NK-92 (cell line): ENCODE measurements at regions not wholly inside any gene's neighbourhood (a gene's known extent, or its start where the extent isn't known, plus 50 kb on each side); places are given as distances from the start of the nearest gene placed in this dataset.
"Not testable (repeated sequence)": the region's sequence is repeated elsewhere in the genome, so short reads cannot be mapped to it uniquely, and the experiment has no call there.

ENCODE experiments used
- DNase-seq: peaks from one replicate; lab custom pipeline; 2025; ENCODE audit not compliant: unreplicated experiment; lab: John Stamatoyannopoulos, UW

- no peak for DNase-seq
These were observed 87.3 kb downstream of the ARL4C start for GRCh38 chr2:234409590-234409989.

- no peak for DNase-seq
These were observed 90.8 kb downstream of the ARL4C start for GRCh38 chr2:234406085-234406484.

GRCh38 chr2:234405462-234405861 is 91.4 kb downstream of the ARL4C start:
- DNase-seq = no peak

- no peak for DNase-seq
These were observed 91.9 kb downstream of the ARL4C start for GRCh38 chr2:234404957-234405356.

- no peak for DNase-seq
These were observed 93.1 kb downstream of the ARL4C start for GRCh38 chr2:234403751-234404150.

- DNase-seq = no peak
These were observed 93.8 kb downstream of the ARL4C start for GRCh38 chr2:234403074-234403473.

- DNase-seq = no peak
These were observed 95.5 kb downstream of the ARL4C start for GRCh38 chr2:234401426-234401825.

- DNase-seq = no peak
These were observed 97.2 kb downstream of the ARL4C start for GRCh38 chr2:234399451-234400246.

- DNase-seq = no peak
These were observed 98.3 kb downstream of the ARL4C start for GRCh38 chr2:234398531-234398930.

- no peak for DNase-seq
These were observed 100.9 kb downstream of the ARL4C start for GRCh38 chr2:234395891-234396420.

- no peak for DNase-seq
These were observed 102.4 kb downstream of the ARL4C start for GRCh38 chr2:234394450-234394849.

- no peak for DNase-seq
These were observed 103.5 kb downstream of the ARL4C start for GRCh38 chr2:234393354-234393753.

- no peak for DNase-seq
These were observed 104.8 kb downstream of the ARL4C start for GRCh38 chr2:234392041-234392615.

GRCh38 chr2:234391625-234392024 is 105.3 kb downstream of the ARL4C start:
- DNase-seq = no peak

GRCh38 chr2:234389661-234390060 is 107.2 kb downstream of the ARL4C start:
- not testable (repeated sequence) for DNase-seq

- no peak for DNase-seq
These were observed 108.3 kb downstream of the ARL4C start for GRCh38 chr2:234388591-234388990.

- no peak for DNase-seq
These were observed 109.9 kb downstream of the ARL4C start for GRCh38 chr2:234386971-234387370.

GRCh38 chr2:234382131-234382530 is 114.8 kb downstream of the ARL4C start:
- no peak for DNase-seq

GRCh38 chr2:234378958-234379357 is 117.9 kb downstream of the ARL4C start:
- not testable (repeated sequence) for DNase-seq

- DNase-seq = no peak
These were observed 118.4 kb downstream of the ARL4C start for GRCh38 chr2:234378440-234378839.

GRCh38 chr2:234377761-234378391 is 119.0 kb downstream of the ARL4C start:
- no peak for DNase-seq

- DNase-seq = no peak
These were observed 120.7 kb downstream of the ARL4C start for GRCh38 chr2:234376229-234376628.
